ENCODE measurements at regions not wholly inside any gene's neighbourhood (a gene's known extent, or its start where the extent isn't known, plus 50 kb on each side); places are given as distances from the start of the nearest gene placed in this dataset.
"Not testable (repeated sequence)": the region's sequence is repeated elsewhere in the genome, so short reads cannot be mapped to it uniquely, and the experiment has no call there.

GRCh38 chr16:29578898-29579297 is 72.7 kb upstream of the NPIPB12 start:
- not testable (repeated sequence) for DNase-seq

GRCh38 chr16:29581764-29582163 is 75.6 kb upstream of the NPIPB12 start:
- not testable (repeated sequence) for DNase-seq

- DNase-seq: not testable (repeated sequence)
Measured at GRCh38 chr16:29591919-29592318, 71.1 kb upstream of the SPN start.

- DNase-seq: not testable (repeated sequence)
Measured at GRCh38 chr16:29594269-29594925, 68.7 kb upstream of the SPN start.

GRCh38 chr16:29594926-29595838 is 67.9 kb upstream of the SPN start:
- peak; percentile 22 for DNase-seq

- not testable (repeated sequence) for DNase-seq
Measured at GRCh38 chr16:29597030-29597429, 66.0 kb upstream of the SPN start.

GRCh38 chr16:29600111-29601000 is 62.7 kb upstream of the SPN start:
- DNase-seq: not testable (repeated sequence)

GRCh38 chr16:29602247-29602625 is 60.8 kb upstream of the SPN start:
- not testable (repeated sequence) for DNase-seq

GRCh38 chr16:29602683-29603088 is 60.4 kb upstream of the SPN start:
- DNase-seq: not testable (repeated sequence)

- peak; percentile 28 for DNase-seq
Measured at GRCh38 chr16:29604631-29605549, 58.2 kb upstream of the SPN start.

- not testable (repeated sequence) for DNase-seq
Measured at GRCh38 chr16:29605593-29606205, 57.3 kb upstream of the SPN start.

- DNase-seq: not testable (repeated sequence)
Measured at GRCh38 chr16:29606669-29607427, 56.2 kb upstream of the SPN start.

- peak; percentile 15 for DNase-seq
Measured at GRCh38 chr16:29607428-29607823, 55.6 kb upstream of the SPN start.

- DNase-seq: not testable (repeated sequence)
Measured at GRCh38 chr16:29612381-29613306, 50.4 kb upstream of the SPN start.
